Vagina (tissue), 2 donors: ENCODE measurements at regions not wholly inside any gene's neighbourhood (a gene's known extent, or its start where the extent isn't known, plus 50 kb on each side); places are given as distances from the start of the nearest gene placed in this dataset.

Source experiments
- POLR2A ChIP-seq, 2 donors: fragments of 450-650 bp; IDR thresholded peaks; one replicate each; pipeline ENCODE4 v1.6.1; 2017; ENCODE audit warnings: antibody characterized with exemption in 2 of 2, mild to moderate bottlenecking in 2 of 2, moderate library complexity in 2 of 2
- POLR2AphosphoS5 ChIP-seq, 2 donors: sonication (generic); formaldehyde crosslinking; IDR thresholded peaks; one replicate each; pipeline ENCODE4 v1.9.0; 2017; ENCODE audit warnings: antibody characterized with exemption in 2 of 2, mild to moderate bottlenecking in 2 of 2, low read depth in 1 of 2; ENCODE audit not compliant: insufficient read depth in 1 of 2
- TF ChIP-seq, protein P1 (sequence below), 3 experiments: fragments of 450-650 bp in 2 of 3; fragments of 200-600 bp in 1 of 3; sonication (generic) in 1 of 3; IDR thresholded peaks; one replicate each; pipeline ENCODE4 v1.5.1; 2017 to 2019; ENCODE audit warnings: antibody characterized with exemption in 3 of 3, mild to moderate bottlenecking in 2 of 3, moderate library complexity in 2 of 3

DNA sequence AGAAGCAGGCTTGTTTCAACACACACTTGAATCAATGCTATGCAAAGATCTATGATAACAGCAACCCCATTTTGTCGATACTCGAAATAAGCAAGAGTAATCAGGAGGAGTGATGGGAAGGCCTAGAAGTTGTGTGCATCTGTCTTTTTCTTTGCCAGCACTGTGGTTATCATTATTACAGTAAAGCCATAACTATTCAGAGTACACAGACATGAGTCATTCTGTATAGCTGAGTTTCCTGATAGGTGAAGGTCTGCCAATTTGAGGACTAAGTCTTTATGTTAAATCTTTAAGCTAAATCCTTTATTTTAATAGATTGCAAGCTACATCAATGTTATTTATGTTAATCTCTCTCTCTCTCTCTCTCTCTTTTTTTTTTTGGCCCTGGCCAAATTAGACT, 1344.4 kb upstream of the CELF4 start:
- TF ChIP-seq, protein P1, sequence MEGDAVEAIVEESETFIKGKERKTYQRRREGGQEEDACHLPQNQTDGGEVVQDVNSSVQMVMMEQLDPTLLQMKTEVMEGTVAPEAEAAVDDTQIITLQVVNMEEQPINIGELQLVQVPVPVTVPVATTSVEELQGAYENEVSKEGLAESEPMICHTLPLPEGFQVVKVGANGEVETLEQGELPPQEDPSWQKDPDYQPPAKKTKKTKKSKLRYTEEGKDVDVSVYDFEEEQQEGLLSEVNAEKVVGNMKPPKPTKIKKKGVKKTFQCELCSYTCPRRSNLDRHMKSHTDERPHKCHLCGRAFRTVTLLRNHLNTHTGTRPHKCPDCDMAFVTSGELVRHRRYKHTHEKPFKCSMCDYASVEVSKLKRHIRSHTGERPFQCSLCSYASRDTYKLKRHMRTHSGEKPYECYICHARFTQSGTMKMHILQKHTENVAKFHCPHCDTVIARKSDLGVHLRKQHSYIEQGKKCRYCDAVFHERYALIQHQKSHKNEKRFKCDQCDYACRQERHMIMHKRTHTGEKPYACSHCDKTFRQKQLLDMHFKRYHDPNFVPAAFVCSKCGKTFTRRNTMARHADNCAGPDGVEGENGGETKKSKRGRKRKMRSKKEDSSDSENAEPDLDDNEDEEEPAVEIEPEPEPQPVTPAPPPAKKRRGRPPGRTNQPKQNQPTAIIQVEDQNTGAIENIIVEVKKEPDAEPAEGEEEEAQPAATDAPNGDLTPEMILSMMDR (IDR thresholded peaks at IDR 0.05), result no peak
- no peak for TF ChIP-seq POLR2AphosphoS5 (IDR thresholded peaks at IDR 0.05; ENCODE audit: insufficient read depth in 1 of 2, low read depth in 1 of 2)
- TF ChIP-seq POLR2A (IDR thresholded peaks at IDR 0.05), result no peak
